Activated CD4-positive, alpha-beta T cell treated with anti-CD3 and anti-CD28 coated beads for 4 hours (primary cell): ENCODE measurements at regions not wholly inside any gene's neighbourhood (a gene's known extent, or its start where the extent isn't known, plus 50 kb on each side); places are given as distances from the start of the nearest gene placed in this dataset.
"Not testable (repeated sequence)": the region's sequence is repeated elsewhere in the genome, so short reads cannot be mapped to it uniquely, and the experiment has no call there.

Experiments used
- DNase-seq, 2 donors: peaks; one replicate each; pipeline ENCODE4 v3.0.0-alpha.2; 2020

DNA sequence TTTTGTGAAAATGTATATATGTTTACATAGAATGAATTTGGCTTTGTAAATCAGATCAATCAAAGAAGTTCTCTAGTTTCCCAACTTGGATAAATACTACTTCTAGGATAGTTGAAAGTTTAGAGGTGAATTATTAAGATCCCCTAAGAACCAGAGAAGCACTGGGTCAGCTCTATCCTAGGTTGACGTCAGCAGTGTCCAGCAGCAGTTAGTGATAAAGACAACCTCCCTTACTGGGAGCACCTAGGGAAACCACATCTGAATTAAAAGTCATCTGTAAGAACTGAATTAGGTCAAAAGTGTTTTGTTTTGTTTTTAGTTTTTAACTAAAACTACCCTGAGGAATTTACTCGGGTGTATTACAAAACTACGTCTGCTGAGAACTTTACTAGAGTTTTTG is 178.0 kb downstream of the POLR1F start:
- no peak for DNase-seq

DNA sequence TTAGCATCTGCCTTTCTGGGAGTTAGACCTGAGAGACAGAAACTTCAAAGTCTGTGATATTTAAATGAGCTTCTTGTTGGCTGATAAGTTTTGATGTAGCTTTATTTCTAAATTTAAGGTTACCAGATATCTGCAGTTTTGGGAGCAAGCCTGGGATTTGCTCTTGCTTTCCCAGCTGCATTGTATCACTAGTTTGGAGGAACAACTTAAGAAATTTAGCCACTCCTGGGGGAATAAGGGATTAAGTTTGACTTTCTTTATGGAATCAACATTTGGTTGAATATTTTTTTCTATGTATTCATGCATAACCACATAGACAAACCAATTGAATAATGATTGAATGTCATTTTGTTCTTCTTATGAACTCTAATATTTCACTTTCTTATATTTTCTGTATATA is 178.6 kb downstream of the POLR1F start:
- DNase-seq: no peak

DNA sequence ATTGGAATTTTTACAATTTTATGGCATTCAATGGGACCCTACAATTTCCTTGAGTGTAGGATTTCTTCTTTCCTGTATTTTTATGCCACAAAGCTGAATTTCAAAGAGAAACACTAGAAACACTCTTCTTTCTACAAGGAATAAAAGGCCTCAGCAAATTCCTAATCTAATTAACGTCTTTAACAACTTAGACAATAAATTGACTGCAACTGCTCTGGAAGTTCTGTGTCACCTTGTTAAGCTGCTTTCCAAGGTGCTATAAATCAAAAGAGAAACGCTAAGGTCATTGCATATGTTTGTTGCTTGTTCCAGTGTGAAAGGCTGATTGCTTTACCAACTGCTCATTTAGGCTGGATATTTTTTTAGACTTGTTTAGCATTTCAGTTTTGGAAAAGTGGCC is 182.2 kb downstream of the POLR1F start:
- no peak for DNase-seq

- DNase-seq: no peak
Measured at GRCh38 chr7:19522486-19522885, 186.4 kb downstream of the POLR1F start.

DNA sequence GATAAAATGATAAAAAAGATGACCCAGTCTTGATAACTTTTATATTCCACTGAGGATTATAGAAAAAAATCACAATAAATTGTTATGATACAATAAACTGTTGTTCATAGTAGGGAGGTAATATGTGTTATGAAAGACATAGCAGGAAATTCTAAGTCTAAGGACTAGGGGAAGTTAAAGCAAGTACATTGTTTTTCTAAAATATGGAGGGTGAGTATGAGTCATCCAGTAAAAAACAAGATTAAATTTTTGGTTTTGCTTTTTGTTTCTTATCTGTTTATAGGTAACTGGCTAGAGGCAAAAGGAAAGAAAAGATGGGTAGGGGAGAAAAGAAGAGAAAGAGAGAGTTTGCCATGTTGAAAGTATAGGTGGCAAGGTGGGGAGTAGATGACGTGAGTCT is 188.4 kb downstream of the POLR1F start:
- no peak for DNase-seq

- DNase-seq: no peak
Measured at GRCh38 chr7:19519443-19520021, 189.3 kb downstream of the POLR1F start.

DNA sequence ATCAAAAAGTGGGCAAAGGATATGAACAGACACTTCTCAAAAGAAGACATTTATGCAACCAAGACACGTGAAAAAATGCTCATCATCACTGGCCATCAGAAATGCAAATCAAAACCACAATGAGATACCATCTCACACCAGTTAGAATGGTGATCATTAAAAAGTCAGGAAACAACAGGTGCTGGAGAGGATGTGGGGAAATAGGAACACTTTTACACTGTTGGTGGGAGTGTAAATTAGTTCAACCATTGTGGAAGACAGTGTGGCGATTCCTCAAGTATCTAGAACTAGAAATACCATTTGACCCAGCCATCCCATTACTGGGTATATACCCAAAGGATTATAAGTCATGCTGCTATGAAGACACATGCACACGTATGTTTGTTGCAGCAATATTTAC is 191.3 kb downstream of the POLR1F start:
- not testable (repeated sequence) for DNase-seq

DNA sequence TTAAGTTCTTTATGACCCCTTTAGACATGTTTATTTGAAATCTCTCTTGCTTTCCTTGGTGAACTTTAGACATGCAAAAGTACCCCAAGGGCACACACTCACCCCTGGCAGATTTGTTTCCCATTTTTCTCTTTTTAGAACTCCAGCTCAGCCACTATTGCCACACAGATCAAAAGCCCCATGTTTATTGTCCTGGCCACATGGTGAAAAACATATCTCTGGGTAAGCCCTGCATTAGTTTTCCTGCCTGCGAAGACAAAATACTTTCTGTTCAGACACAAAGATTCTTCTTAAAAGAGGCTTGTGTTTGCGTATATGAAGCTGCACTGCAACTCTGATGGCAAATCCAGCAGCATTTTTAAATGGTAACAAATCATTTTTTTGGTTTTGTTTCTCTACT is 200.0 kb downstream of the POLR1F start:
- no peak for DNase-seq

DNA sequence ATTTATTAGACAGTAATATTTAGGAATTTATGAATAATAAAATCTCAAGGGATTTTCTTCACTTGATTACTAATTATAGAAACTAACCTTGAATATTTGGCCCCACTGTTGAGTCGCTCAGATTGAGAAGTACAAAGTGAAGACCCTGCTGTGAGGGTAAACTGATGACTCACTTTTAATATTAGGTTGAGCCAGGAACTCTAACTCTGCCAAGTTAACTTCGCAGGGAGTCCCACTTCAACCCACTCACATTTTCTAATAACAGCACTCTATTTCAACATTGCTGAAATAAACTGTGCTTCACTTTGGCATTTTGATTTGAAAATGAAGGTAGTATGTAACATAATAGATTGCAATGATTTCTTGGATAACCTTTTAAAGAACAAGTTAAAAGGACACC is 200.7 kb downstream of the POLR1F start:
- no peak for DNase-seq

DNA sequence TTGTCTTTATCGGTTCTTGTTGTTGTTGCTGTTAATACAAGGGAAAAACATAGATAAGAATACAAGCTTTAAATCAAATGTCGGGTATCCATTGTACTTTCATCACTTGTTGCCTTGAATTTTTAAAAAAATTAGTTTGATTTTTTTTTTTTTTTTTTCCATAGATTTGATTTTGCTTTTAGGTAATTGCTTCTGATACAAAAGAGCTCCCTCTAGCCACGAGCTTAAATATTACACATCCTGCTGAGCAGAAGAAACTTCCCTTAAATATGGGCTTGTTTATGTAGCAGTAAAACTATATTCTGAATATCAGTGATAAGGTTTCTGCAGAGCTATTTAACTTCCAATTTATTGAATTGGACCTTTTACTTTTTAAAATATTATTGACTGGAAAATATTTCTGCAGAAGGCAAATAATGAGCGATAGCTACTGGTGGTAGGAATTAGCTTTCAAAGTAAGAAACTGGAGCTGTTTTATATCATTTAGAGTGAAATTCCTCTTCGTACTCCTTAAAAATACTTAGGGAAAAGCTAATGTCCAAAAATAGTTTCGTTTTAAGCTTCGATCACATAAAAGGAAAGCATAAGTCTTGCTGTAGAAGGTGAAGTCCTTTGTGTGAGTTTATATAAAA is 216.9 kb downstream of the POLR1F start:
- DNase-seq: no peak

DNA sequence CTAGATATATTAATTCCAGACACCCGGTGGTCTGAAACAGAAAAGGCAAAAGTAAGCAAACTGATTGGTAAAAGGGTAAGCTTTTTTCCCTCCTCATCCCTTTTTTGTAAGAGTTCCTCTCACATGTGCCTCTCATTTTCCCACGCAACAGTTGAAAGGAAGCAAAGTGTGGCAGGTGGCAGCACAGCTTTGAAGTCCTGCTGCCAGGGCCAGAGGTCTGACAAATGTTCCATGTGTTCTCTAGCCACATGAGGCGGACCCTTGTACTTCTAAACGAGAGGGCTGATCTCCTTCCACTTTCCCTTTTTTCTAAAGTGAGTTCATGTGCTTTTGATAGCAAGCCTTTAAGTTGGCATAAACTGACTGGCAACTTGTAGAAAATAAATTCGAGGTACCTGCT is 217.5 kb downstream of the POLR1F start:
- no peak for DNase-seq

DNA sequence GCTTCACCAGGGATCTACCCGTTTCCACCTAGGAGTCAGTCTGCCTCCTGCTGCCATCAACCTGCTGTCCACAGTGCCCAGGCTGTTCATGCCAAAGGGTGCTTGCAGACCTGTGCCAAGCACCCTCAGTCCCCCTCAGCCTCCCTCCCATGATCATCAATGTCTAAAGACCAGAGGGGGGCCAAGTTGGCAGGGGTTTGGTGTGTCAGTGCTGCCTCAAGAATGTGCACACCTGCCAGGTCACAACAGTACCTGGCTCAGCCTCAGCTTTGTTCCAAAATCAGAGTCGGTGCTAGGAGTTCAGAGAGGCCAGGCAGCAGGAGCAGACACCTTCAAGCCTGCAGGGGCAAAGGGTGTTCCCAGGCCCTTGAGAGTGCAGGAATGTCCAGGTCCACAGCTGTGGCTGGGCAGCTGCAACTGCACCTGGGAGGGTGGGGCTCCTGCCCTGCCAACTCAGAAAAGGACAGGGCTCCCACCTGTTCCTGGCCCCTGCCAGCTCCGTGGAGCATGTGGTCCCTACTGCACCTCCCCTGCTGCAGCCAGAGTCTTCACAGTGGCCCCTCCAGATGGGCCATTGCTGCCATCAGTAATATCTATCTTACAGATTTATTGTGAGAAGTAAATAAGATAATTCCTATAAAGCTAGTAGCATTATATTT is 219.5 kb downstream of the POLR1F start:
- DNase-seq: no peak

DNA sequence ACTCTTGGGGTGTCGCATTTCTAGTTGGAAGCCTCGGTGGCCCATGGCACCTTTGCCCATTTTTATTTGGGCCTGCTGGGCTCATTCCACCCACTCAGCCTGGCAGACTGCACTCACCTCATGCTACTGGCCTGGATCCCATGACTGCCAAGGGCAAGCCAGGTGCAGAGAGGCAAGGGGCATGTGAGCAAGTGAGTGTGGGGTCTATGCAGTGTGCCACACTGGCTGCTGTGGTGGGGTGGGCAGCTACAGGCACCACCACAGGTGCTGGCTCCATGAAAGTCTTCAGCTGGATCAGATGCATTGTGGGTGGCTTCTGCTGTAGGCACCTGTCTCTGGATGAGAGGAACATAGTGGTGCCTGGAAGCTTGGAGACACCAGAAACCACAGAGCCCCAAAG is 220.8 kb downstream of the POLR1F start:
- DNase-seq: no peak

- no peak for DNase-seq
Measured at GRCh38 chr7:19482628-19483027, 226.2 kb downstream of the POLR1F start.

GRCh38 chr7:19480383-19480782 is 228.5 kb downstream of the POLR1F start:
- DNase-seq: no peak

- no peak for DNase-seq
Measured at GRCh38 chr7:19470031-19470430, 238.8 kb downstream of the POLR1F start.

DNA sequence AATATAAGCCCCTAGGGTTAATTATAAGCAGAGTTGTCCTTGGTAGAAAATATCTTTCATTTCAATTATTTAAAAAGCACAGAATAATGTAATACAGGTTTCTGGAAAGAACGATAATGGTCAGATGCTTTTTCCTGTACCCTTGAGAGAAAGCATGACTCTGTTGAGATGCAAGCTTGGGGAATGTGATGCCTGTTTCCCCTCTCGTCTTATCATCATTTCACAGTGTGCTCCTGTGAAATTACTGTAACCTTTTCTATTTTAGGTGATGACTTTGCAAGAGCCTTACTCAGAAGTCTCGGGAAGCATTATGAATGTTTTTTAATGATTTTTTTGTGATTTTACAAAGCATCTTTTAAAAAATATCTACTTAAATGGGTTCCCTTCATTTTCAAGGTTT is 243.0 kb downstream of the POLR1F start:
- no peak for DNase-seq

- no peak for DNase-seq
Measured at GRCh38 chr7:19464751-19465150, 244.1 kb downstream of the POLR1F start.

DNA sequence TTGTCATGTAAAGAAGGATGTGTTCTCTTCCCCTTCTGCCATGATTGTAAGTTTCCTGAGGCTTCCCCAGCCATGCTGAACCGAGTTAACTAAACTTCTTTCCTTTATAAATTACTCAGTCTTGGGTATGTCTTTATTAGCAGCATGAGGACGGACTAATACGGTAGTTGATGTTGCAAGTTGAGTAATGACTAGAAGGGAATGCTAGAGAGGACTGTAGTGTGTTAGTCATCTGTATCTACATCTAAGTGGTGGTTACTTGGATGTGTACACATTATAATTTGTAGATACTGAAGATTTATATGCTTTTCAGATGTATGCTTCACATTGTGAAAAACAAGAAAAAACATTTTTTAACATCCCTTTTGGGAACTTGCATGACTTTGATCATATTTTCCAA is 244.6 kb downstream of the POLR1F start:
- no peak for DNase-seq

- DNase-seq: no peak
Measured at GRCh38 chr7:19463581-19463980, 245.3 kb downstream of the POLR1F start.

DNA sequence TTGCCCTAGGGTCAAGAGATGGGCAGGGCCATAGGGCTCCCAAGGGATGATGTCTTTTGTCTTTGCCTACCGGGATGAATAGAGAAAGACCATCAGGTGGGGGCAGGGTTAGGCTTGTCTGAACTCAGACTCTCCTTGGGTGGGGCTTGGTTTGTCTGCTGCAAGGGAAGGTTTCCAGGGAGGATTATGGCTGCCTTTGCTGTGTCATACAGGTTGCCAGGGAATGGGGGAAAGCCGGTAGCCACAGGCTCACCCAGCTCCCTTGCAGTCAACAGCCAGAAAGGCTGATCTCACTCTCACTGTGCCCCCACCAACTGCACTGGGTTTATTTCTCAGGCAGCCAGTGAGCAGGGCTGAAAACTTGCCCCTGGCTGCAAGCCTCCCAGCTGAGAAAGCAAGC is 253.2 kb downstream of the POLR1F start:
- no peak for DNase-seq

- DNase-seq: no peak
Measured at GRCh38 chr7:19448091-19448490, 260.7 kb downstream of the POLR1F start.

DNA sequence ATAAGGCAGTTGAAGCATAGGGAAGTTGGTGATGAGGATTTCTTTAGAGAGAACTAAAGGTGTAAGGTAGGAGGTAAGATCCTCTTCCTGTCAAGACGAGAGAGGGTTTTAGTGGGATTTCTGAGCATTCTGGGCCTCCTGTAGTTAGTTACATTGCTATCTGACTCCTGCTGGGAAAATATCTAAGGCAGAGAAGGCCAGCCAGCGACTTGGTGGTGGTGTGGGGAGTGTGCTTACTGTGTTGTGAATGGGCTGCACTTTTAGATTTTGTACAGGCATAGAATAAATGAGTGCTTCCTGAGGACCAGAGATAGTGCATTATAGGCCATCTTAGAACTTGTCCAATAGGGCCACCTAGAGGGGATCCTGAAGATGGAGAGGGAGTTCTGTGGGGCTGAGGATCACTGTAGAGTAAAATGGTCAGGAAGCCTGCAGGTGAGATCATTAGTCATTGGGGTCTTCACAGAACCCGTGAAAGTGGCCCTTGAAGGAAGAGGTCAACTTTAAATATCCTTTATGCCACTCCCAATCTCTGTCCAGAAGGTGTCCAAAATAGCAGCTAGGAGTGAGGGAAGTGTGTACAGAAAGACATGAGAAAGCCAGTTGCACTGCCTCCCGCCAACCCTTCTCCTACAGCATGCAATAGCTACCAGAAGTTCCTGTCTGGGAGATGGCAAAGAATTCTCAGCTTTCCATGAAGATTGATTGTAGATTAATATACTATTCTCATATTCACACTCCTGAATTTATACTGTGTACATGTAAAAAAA is 266.6 kb downstream of the POLR1F start:
- DNase-seq: no peak

DNA sequence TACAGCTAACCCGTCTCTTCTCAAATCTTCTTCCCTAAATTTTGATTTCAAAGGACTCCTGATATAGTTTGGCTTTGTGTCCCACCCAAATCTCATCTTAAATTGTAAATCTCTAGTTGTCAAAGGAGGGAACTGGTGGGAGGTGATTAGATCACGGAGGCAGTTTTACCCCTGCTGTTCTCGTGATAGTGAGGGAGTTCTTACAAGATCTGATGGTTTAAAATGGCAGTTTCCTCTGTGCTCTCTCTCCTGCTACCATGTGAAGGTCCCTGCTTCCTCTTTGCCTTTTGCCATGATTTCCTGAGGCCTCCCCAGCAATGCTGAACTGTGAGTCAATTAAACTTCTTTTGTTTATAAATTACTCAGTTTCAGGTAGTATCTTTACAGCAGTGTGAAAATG is 269.3 kb downstream of the POLR1F start:
- DNase-seq: no peak
